Left renal cortex interstitium (tissue), 4 donors: ENCODE measurements at regions not wholly inside any gene's neighbourhood (a gene's known extent, or its start where the extent isn't known, plus 50 kb on each side); places are given as distances from the start of the nearest gene placed in this dataset.

Source experiments
- DNase-seq, 4 donors: peaks; one replicate each; pipeline ENCODE4 v3.0.0-alpha.2; 2013; ENCODE audit warnings: low read depth in 4 of 4, low spot score in 2 of 4, missing footprints in 1 of 4

GRCh38 chr6:170137176-170137891 is 153.5 kb downstream of the DLL1 start:
- no peak for DNase-seq

- DNase-seq: no peak
Measured at GRCh38 chr6:170136541-170137175, 154.2 kb downstream of the DLL1 start.

- DNase-seq: no peak
Measured at GRCh38 chr6:170135821-170136471, 154.9 kb downstream of the DLL1 start.

GRCh38 chr6:170135461-170135820 is 155.4 kb downstream of the DLL1 start:
- DNase-seq: no peak

GRCh38 chr6:170134471-170135440 is 156.1 kb downstream of the DLL1 start:
- no peak for DNase-seq

- no peak for DNase-seq
Measured at GRCh38 chr6:170134031-170134470, 156.8 kb downstream of the DLL1 start.

GRCh38 chr6:170132561-170132991 is 158.3 kb downstream of the DLL1 start:
- no peak for DNase-seq

GRCh38 chr6:170132011-170132521 is 158.8 kb downstream of the DLL1 start:
- DNase-seq: no peak

GRCh38 chr6:170131351-170131750 is 159.5 kb downstream of the DLL1 start:
- DNase-seq: no peak

- DNase-seq: no peak
Measured at GRCh38 chr6:170130771-170131241, 160.1 kb downstream of the DLL1 start.

- no peak for DNase-seq
Measured at GRCh38 chr6:170130201-170130621, 160.7 kb downstream of the DLL1 start.

GRCh38 chr6:170129691-170130171 is 161.1 kb downstream of the DLL1 start:
- DNase-seq: no peak

- DNase-seq: no peak
Measured at GRCh38 chr6:170128811-170129681, 161.8 kb downstream of the DLL1 start.

- DNase-seq: no peak
Measured at GRCh38 chr6:170128346-170128745, 162.5 kb downstream of the DLL1 start.

GRCh38 chr6:170127151-170127550 is 163.7 kb downstream of the DLL1 start:
- no peak for DNase-seq

- DNase-seq: no peak
Measured at GRCh38 chr6:170125456-170126300, 165.2 kb downstream of the DLL1 start.

- DNase-seq: no peak
Measured at GRCh38 chr6:170124836-170125235, 166.0 kb downstream of the DLL1 start.

- DNase-seq: no peak
Measured at GRCh38 chr6:170124150-170124549, 166.7 kb downstream of the DLL1 start.
